Body of pancreas (tissue), 4 donors: ENCODE measurements at regions not wholly inside any gene's neighbourhood (a gene's known extent, or its start where the extent isn't known, plus 50 kb on each side); places are given as distances from the start of the nearest gene placed in this dataset.

Experiments
- ATAC-seq: fragments of 150-250 bp; one replicate; pipeline ENCODE4 v1.9.1; 2016
- DNase-seq, 4 donors: peaks; one replicate each; pipeline ENCODE4 v3.0.0-alpha.2; 2019
- H3K27ac ChIP-seq, 4 donors: fragments of 200-600 bp; sonication (generic); 1 replicate in 3 of 4; 2 replicates in 1 of 4; pipeline versions ENCODE4 v1.5.1 to v1.6.1; 2016 to 2019; ENCODE audit warnings: mild to moderate bottlenecking in 1 of 4, mixed read lengths in 1 of 4, moderate library complexity in 1 of 4
- H3K27me3 ChIP-seq, 2 donors: fragments of 200-600 bp; sonication (generic); one replicate each; pipeline ENCODE4 v1.6.0; 2016; ENCODE audit warnings: mild to moderate bottlenecking in 1 of 2
- H3K36me3 ChIP-seq, 2 donors: fragments of 200-600 bp; sonication (generic); replicated peaks in 1 of 2; 2 replicates each; pipeline ENCODE4 v1.5.1; 2016; ENCODE audit warnings: low read depth in 2 of 2; ENCODE audit not compliant: insufficient read depth in 1 of 2
- H3K4me1 ChIP-seq: fragments of 200-600 bp; sonication (generic); one replicate; pipeline ENCODE4 v1.6.0; 2016
- H3K4me3 ChIP-seq, 2 donors: fragments of 200-600 bp; sonication (generic); 1 replicate in 1 of 2; 2 replicates in 1 of 2; pipeline ENCODE4 v1.5.1; 2016 to 2019
- H3K9me3 ChIP-seq, 3 donors: fragments of 200-600 bp; sonication (generic); 1 replicate in 2 of 3; 2 replicates in 1 of 3; pipeline ENCODE4 v1.5.1; 2016
- POLR2A ChIP-seq, 3 donors: fragments of 450-650 bp; IDR thresholded peaks; one replicate each; pipeline ENCODE4 v1.6.1; 2016; ENCODE audit warnings: antibody characterized with exemption in 3 of 3, mild to moderate bottlenecking in 2 of 3
- WGBS, 2 donors: methylation state at CpG; one replicate each; pipeline ENCODE4 v1.1.5; 2017; 5-methylcytosine and 5-hydroxymethylcytosine counted together
- intact Hi-C: fragments of 100-400 bp; cut with DNase I; formaldehyde crosslinking; loops from one replicate; pipeline ENCODE4 v1.15.1; 2023
- TF ChIP-seq, protein P1 (sequence below), 7 experiments: fragments of 450-650 bp in 4 of 7; fragments of 200-600 bp in 3 of 7; sonication (generic) in 3 of 7; IDR thresholded peaks; one replicate each; pipeline ENCODE4 v1.5.1; 2016 to 2019; ENCODE audit warnings: antibody characterized with exemption in 7 of 7

GRCh38 chr13:31875134-31875533 lies 135.8 kb downstream of the RXFP2 start:
- intact Hi-C loops = no loop called here
- Histone ChIP-seq H3K9me3 (no peaks in the 10 kb centered on the region), H3K4me1 (no peaks in the 10 kb centered on the region), H3K27ac (no peak overlapping the region), H3K27me3 (no peaks in the 10 kb centered on the region), H3K4me3 (no peak overlapping the region), H3K36me3 (no peaks in the 10 kb centered on the region)
- TF ChIP-seq, protein P1, sequence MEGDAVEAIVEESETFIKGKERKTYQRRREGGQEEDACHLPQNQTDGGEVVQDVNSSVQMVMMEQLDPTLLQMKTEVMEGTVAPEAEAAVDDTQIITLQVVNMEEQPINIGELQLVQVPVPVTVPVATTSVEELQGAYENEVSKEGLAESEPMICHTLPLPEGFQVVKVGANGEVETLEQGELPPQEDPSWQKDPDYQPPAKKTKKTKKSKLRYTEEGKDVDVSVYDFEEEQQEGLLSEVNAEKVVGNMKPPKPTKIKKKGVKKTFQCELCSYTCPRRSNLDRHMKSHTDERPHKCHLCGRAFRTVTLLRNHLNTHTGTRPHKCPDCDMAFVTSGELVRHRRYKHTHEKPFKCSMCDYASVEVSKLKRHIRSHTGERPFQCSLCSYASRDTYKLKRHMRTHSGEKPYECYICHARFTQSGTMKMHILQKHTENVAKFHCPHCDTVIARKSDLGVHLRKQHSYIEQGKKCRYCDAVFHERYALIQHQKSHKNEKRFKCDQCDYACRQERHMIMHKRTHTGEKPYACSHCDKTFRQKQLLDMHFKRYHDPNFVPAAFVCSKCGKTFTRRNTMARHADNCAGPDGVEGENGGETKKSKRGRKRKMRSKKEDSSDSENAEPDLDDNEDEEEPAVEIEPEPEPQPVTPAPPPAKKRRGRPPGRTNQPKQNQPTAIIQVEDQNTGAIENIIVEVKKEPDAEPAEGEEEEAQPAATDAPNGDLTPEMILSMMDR (IDR thresholded peaks at IDR 0.05) = no peak
- TF ChIP-seq POLR2A (IDR thresholded peaks at IDR 0.05) = no peak
- ATAC-seq (no peak), DNase-seq (no peak)
- WGBS, 2 donors = 64 to 65% methylated on average over 3 of the region's 3 CpGs

DNA sequence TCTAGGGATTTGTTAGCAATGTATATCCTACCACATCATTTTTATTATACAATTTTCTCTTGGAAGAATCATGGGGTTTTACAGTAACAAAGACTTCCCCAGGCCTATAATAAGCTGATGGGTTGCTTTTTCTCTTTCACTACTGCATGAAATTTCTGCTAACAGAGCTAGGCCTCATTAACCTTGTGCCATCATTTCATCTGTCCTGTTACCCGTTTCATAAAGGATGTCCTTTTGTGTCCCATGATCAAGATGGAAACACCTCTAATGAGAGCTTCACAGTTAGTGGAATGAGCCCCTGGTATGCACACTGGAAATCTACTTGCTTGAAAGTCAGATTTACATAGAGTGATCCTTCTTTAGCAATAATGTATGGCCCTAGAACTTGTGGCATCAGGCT lies 138.7 kb downstream of the RXFP2 start:
- Histone ChIP-seq H3K4me3 (no peak overlapping the region), H3K9me3 (no peaks in the 10 kb centered on the region), H3K27ac (no peak overlapping the region), H3K4me1 (no peaks in the 10 kb centered on the region), H3K27me3 (no peaks in the 10 kb centered on the region), H3K36me3 (no peaks in the 10 kb centered on the region)
- no peak for TF ChIP-seq POLR2A (IDR thresholded peaks at IDR 0.05)
- DNase-seq (no peak), ATAC-seq (no peak)
- WGBS, 2 donors = 76 to 83% methylated on average over 1 of the region's 1 CpG
- intact Hi-C loops = no loop called here

DNA sequence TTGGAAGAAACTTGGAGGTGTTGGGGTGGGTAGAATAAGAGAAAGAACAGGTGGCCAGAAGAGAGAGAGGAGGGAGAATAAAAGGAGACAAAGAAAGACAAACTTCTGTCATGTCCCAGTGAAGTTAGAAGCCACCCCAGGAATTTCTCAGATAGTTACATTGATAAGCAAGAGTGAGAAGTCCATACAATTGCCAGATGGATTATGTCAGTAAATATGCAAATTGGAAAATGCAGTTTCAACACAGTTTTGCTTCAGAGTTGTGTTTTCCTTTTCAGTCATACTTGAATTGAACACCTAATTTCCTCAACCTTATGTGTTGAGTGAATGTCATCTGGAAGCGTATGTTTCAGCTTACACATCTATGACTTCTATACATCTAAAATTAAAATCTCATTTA lies 139.2 kb downstream of the RXFP2 start:
- Histone ChIP-seq H3K27me3 (no peaks in the 10 kb centered on the region), H3K4me1 (no peaks in the 10 kb centered on the region), H3K9me3 (no peaks in the 10 kb centered on the region), H3K27ac (no peak overlapping the region), H3K36me3 (no peaks in the 10 kb centered on the region), H3K4me3 (no peak overlapping the region)
- no peak for ATAC-seq
- intact Hi-C loops = no loop called here
- 100% methylated on average over 1 of the region's 1 CpG for WGBS, 2 donors
- TF ChIP-seq, protein P1 (IDR thresholded peaks at IDR 0.05) = no peak
- no peak for TF ChIP-seq POLR2A (IDR thresholded peaks at IDR 0.05)
- no peak for DNase-seq

DNA sequence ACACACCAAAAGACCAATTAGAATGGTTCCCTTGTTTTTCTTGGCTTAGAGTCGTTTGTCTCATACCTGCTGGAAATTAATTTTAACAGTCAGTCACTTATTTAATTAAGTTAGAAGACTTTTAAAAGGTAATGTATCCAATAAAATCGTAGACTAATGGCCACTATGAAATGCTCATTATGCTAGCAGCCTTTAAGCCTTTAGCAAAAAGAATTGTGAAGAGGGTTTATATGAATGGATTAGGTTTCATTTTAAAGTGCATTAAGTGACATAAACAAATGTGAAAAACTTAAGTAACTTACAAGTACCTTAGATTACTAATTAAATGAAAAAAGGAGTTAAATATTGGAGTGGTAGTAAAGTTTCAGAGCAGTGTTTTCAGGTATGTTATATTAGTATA lies 139.6 kb downstream of the RXFP2 start:
- DNase-seq = no peak
- Histone ChIP-seq H3K4me3 (no peak overlapping the region), H3K36me3 (no peaks in the 10 kb centered on the region), H3K27me3 (no peaks in the 10 kb centered on the region), H3K27ac (no peak overlapping the region), H3K4me1 (no peaks in the 10 kb centered on the region), H3K9me3 (no peaks in the 10 kb centered on the region)
- intact Hi-C loops = no loop called here
- no peak for TF ChIP-seq POLR2A (IDR thresholded peaks at IDR 0.05)
- TF ChIP-seq, protein P1 (IDR thresholded peaks at IDR 0.05) = no peak
- WGBS, 2 donors = 41 to 46% methylated on average over 2 of the region's 2 CpGs
- ATAC-seq = no peak

- no peak for ATAC-seq
- H3K27ac ChIP-seq = no peak overlapping the region
- TF ChIP-seq POLR2A (IDR thresholded peaks at IDR 0.05) = no peak
- TF ChIP-seq, protein P1 (IDR thresholded peaks at IDR 0.05) = no peak
These were observed 141.6 kb downstream of the RXFP2 start for GRCh38 chr13:31880851-31881494.

More at GRCh38 chr13:31880851-31881494, 141.6 kb downstream of the RXFP2 start:
- WGBS, 2 donors = 60 to 71% methylated on average over 3 of the region's 3 CpGs
- intact Hi-C loops = no loop called here
- H3K9me3 ChIP-seq = no peaks in the 10 kb centered on the region
- H3K4me1 ChIP-seq = no peaks in the 10 kb centered on the region
- DNase-seq = no peak
- no peaks in the 10 kb centered on the region for H3K36me3 ChIP-seq
- no peaks in the 10 kb centered on the region for H3K27me3 ChIP-seq
- no peak overlapping the region for H3K4me3 ChIP-seq
